ENCODE measurements at regions not wholly inside any gene's neighbourhood (a gene's known extent, or its start where the extent isn't known, plus 50 kb on each side); places are given as distances from the start of the nearest gene placed in this dataset.

GRCh38 chr15:62697636-62698035 lies 344.9 kb upstream of the TPM1 start:
- ChIA-PET CTCF (no interaction called here), POLR2A (no interaction called here)

GRCh38 chr15:62698646-62699045 lies 343.9 kb upstream of the TPM1 start:
- Histone ChIP-seq H3K4me3 (ENCODE audit: control extremely low read depth in 1 of 5, extremely low read depth in 1 of 5, insufficient read depth in 1 of 5, low read depth in 2 of 5, low read length in 4 of 5) (no peak overlapping the region), H3K79me2 (ENCODE audit: control insufficient read depth, insufficient read depth, low read length) (no peaks in the 10 kb centered on the region), H3K9me3 (ENCODE audit: control extremely low read depth in 1 of 3, control insufficient read depth in 2 of 3, insufficient read depth in 1 of 3, low read length in 2 of 3) (no peaks in the 10 kb centered on the region), H4K20me1 (ENCODE audit: control insufficient read depth, insufficient read depth, low read length, poor library complexity, severe bottlenecking) (no peaks in the 10 kb centered on the region), H3K36me3 (replicated peaks in 1 of 2; ENCODE audit: control extremely low read depth in 1 of 2, control insufficient read depth in 1 of 2, extremely low read depth in 1 of 2, insufficient read depth in 2 of 2, low read length in 1 of 2) (no peaks in the 10 kb centered on the region), H3K27me3 (replicated peaks in 1 of 4; ENCODE audit: control extremely low read depth in 1 of 4, control insufficient read depth in 3 of 4, insufficient read depth in 4 of 4, low read length in 3 of 4) (no peaks in the 10 kb centered on the region), H2AFZ (ENCODE audit: insufficient read depth, low read depth, low read length, poor library complexity, severe bottlenecking) (no peak overlapping the region), H3K4me1 (ENCODE audit: control insufficient read depth in 2 of 2, insufficient read depth in 2 of 2, low read length in 2 of 2) (no peaks in the 10 kb centered on the region), H3K27ac (ENCODE audit: low read length in 2 of 2) (no peak overlapping the region), H3K4me2 (replicated peaks; ENCODE audit: low read depth, low read length, poor library complexity, severe bottlenecking) (no peak overlapping the region), H3K9ac (ENCODE audit: low read length) (no peak overlapping the region)
- DNase-seq (no peak), ATAC-seq (ENCODE audit: low read depth) (no peak)
- no peak for TF ChIP-seq EZH2 (IDR thresholded peaks at IDR 0.05; ENCODE audit: borderline replicate concordance, insufficient read depth, low read depth, low read length, poor library complexity, severe bottlenecking)
- TF ChIP-seq CTCF (IDR thresholded peaks at IDR 0.05), result no peak
- H3K4me3 Mint-ChIP-seq, result no peak overlapping the region
- H3K9me3 Mint-ChIP-seq (ENCODE audit: insufficient read depth), result no peaks in the 10 kb centered on the region
- no peak overlapping the region for H3K27ac Mint-ChIP-seq
- CTCF ChIA-PET, result interaction anchor here (0.7 kb wide), 1 partner anchor 788 kb away, joined by 4 read pairs; no protein-coding TSS in a partner anchor
- WGBS (ENCODE audit: insufficient coverage), result 87% methylated on average over 8 of the region's 8 CpGs
- intact Hi-C loops (cut with micrococcal nuclease), result no loop called here
- H3K4me1 Mint-ChIP-seq, result no peaks in the 10 kb centered on the region
- POLR2A ChIA-PET, result no interaction called here
- H3K27me3 Mint-ChIP-seq, result no peaks in the 10 kb centered on the region

More at GRCh38 chr15:62697636-62698035, 344.9 kb upstream of the TPM1 start:
- Mint-ChIP-seq H3K27me3 (no peaks in the 10 kb centered on the region), H3K9me3 (ENCODE audit: insufficient read depth) (no peaks in the 10 kb centered on the region), H3K4me3 (no peak overlapping the region), H3K4me1 (no peaks in the 10 kb centered on the region), H3K27ac (no peak overlapping the region)
- DNase-seq (no peak), ATAC-seq (ENCODE audit: low read depth) (no peak)
- no peak overlapping the region for H3K4me3 ChIP-seq (ENCODE audit: control extremely low read depth in 1 of 5, extremely low read depth in 1 of 5, insufficient read depth in 1 of 5, low read depth in 2 of 5, low read length in 4 of 5)
- H3K9ac ChIP-seq (ENCODE audit: low read length), result no peak overlapping the region
- no peaks in the 10 kb centered on the region for H3K9me3 ChIP-seq (ENCODE audit: control extremely low read depth in 1 of 3, control insufficient read depth in 2 of 3, insufficient read depth in 1 of 3, low read length in 2 of 3)
- no peaks in the 10 kb centered on the region for H3K27me3 ChIP-seq (replicated peaks in 1 of 4; ENCODE audit: control extremely low read depth in 1 of 4, control insufficient read depth in 3 of 4, insufficient read depth in 4 of 4, low read length in 3 of 4)
- intact Hi-C loops (cut with micrococcal nuclease), result no loop called here
- WGBS (ENCODE audit: insufficient coverage), result 96% methylated on average over 23 of the region's 23 CpGs
- no peaks in the 10 kb centered on the region for H3K4me1 ChIP-seq (ENCODE audit: control insufficient read depth in 2 of 2, insufficient read depth in 2 of 2, low read length in 2 of 2)
- TF ChIP-seq EZH2 (IDR thresholded peaks at IDR 0.05; ENCODE audit: borderline replicate concordance, insufficient read depth, low read depth, low read length, poor library complexity, severe bottlenecking), result no peak
- TF ChIP-seq CTCF (IDR thresholded peaks at IDR 0.05), result no peak
- no peaks in the 10 kb centered on the region for H3K79me2 ChIP-seq (ENCODE audit: control insufficient read depth, insufficient read depth, low read length)
- no peak overlapping the region for H3K4me2 ChIP-seq (replicated peaks; ENCODE audit: low read depth, low read length, poor library complexity, severe bottlenecking)
- no peak overlapping the region for H2AFZ ChIP-seq (ENCODE audit: insufficient read depth, low read depth, low read length, poor library complexity, severe bottlenecking)
- H3K27ac ChIP-seq (ENCODE audit: low read length in 2 of 2), result no peak overlapping the region
- no peaks in the 10 kb centered on the region for H3K36me3 ChIP-seq (replicated peaks in 1 of 2; ENCODE audit: control extremely low read depth in 1 of 2, control insufficient read depth in 1 of 2, extremely low read depth in 1 of 2, insufficient read depth in 2 of 2, low read length in 1 of 2)
- H4K20me1 ChIP-seq (ENCODE audit: control insufficient read depth, insufficient read depth, low read length, poor library complexity, severe bottlenecking), result no peaks in the 10 kb centered on the region

Data from B cell (primary cell).